WTC11 (cell line): ENCODE measurements at regions not wholly inside any gene's neighbourhood (a gene's known extent, or its start where the extent isn't known, plus 50 kb on each side); places are given as distances from the start of the nearest gene placed in this dataset.

ENCODE experiments used
- ATF1 ChIP-seq: sonication (generic); formaldehyde crosslinking; IDR thresholded peaks from 2 replicates; pipeline ENCODE4 v1.8.1; 2023; ENCODE audit warnings: mild to moderate bottlenecking, moderate library complexity, missing genetic modification reagents
- CBFB ChIP-seq: sonication (generic); formaldehyde crosslinking; IDR thresholded peaks from 2 replicates; pipeline ENCODE4 v1.8.1; 2022; ENCODE audit warnings: mild to moderate bottlenecking, low read depth, missing genetic modification reagents
- FOXP1 ChIP-seq: sonication (generic); formaldehyde crosslinking; IDR thresholded peaks from 2 replicates; pipeline ENCODE4 v1.8.0; 2022; ENCODE audit warnings: missing genetic modification reagents, mild to moderate bottlenecking, moderate library complexity, borderline replicate concordance
- GTF2I ChIP-seq: fragments of 250-450 bp; sonication (Bioruptor Pico); conservative IDR thresholded peaks from 2 replicates; pipeline ENCODE4 v1.4.0; 2021; ENCODE audit warnings: mild to moderate bottlenecking
- NFYB ChIP-seq: sonication (generic); formaldehyde crosslinking; conservative IDR thresholded peaks from 2 replicates; pipeline ENCODE4 v1.8.0; 2022; ENCODE audit warnings: low read depth, missing genetic modification reagents
- RELA ChIP-seq: sonication (generic); formaldehyde crosslinking; IDR thresholded peaks from 2 replicates; pipeline ENCODE4 v1.8.1; 2022; ENCODE audit warnings: missing genetic modification reagents, mild to moderate bottlenecking, borderline replicate concordance
- TEAD4 ChIP-seq: sonication (generic); formaldehyde crosslinking; IDR thresholded peaks from 2 replicates; pipeline ENCODE4 v1.8.0; 2022; ENCODE audit warnings: mild to moderate bottlenecking, missing genetic modification reagents
- ZSCAN18 ChIP-seq: fragments of 250-450 bp; sonication (Bioruptor Pico); IDR thresholded peaks from 2 replicates; pipeline ENCODE4 v2.1.2; 2022; ENCODE audit warnings: mild to moderate bottlenecking, moderate library complexity
- TF ChIP-seq, protein P1 (sequence below): sonication (generic); formaldehyde crosslinking; IDR thresholded peaks from 2 replicates; pipeline ENCODE4 v1.8.0; 2022; ENCODE audit warnings: missing genetic modification reagents
- TF ChIP-seq, protein P2 (sequence below): sonication (generic); formaldehyde crosslinking; IDR thresholded peaks from 2 replicates; pipeline ENCODE4 v1.8.0; 2022; ENCODE audit warnings: mild to moderate bottlenecking, missing genetic modification reagents
- TF ChIP-seq, protein P3 (sequence below): sonication (generic); formaldehyde crosslinking; IDR thresholded peaks from 2 replicates; pipeline ENCODE4 v1.8.0; 2023; ENCODE audit warnings: missing genetic modification reagents
- TF ChIP-seq, protein P4 (sequence below): sonication (generic); formaldehyde crosslinking; IDR thresholded peaks from 2 replicates; pipeline ENCODE4 v1.8.1; 2023; ENCODE audit warnings: mild to moderate bottlenecking, missing genetic modification reagents, borderline replicate concordance

GRCh38 chr2:45067859-45068570 is 58.8 kb upstream of the SIX2 start (continued):
- TF ChIP-seq, protein P1, sequence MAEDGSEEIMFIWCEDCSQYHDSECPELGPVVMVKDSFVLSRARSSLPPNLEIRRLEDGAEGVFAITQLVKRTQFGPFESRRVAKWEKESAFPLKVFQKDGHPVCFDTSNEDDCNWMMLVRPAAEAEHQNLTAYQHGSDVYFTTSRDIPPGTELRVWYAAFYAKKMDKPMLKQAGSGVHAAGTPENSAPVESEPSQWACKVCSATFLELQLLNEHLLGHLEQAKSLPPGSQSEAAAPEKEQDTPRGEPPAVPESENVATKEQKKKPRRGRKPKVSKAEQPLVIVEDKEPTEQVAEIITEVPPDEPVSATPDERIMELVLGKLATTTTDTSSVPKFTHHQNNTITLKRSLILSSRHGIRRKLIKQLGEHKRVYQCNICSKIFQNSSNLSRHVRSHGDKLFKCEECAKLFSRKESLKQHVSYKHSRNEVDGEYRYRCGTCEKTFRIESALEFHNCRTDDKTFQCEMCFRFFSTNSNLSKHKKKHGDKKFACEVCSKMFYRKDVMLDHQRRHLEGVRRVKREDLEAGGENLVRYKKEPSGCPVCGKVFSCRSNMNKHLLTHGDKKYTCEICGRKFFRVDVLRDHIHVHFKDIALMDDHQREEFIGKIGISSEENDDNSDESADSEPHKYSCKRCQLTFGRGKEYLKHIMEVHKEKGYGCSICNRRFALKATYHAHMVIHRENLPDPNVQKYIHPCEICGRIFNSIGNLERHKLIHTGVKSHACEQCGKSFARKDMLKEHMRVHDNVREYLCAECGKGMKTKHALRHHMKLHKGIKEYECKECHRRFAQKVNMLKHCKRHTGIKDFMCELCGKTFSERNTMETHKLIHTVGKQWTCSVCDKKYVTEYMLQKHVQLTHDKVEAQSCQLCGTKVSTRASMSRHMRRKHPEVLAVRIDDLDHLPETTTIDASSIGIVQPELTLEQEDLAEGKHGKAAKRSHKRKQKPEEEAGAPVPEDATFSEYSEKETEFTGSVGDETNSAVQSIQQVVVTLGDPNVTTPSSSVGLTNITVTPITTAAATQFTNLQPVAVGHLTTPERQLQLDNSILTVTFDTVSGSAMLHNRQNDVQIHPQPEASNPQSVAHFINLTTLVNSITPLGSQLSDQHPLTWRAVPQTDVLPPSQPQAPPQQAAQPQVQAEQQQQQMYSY = no peak
- TF ChIP-seq CBFB (CRISPR knock-in tag) (no peak), NFYB (no peak), FOXP1 (CRISPR knock-in tag) (no peak), GTF2I (CRISPR knock-in tag) (no peak), ATF1 (CRISPR knock-in tag) (no peak), ZSCAN18 (CRISPR knock-in tag) (no peak), RELA (no peak), TEAD4 (CRISPR knock-in tag) (no peak)
- TF ChIP-seq, protein P2, sequence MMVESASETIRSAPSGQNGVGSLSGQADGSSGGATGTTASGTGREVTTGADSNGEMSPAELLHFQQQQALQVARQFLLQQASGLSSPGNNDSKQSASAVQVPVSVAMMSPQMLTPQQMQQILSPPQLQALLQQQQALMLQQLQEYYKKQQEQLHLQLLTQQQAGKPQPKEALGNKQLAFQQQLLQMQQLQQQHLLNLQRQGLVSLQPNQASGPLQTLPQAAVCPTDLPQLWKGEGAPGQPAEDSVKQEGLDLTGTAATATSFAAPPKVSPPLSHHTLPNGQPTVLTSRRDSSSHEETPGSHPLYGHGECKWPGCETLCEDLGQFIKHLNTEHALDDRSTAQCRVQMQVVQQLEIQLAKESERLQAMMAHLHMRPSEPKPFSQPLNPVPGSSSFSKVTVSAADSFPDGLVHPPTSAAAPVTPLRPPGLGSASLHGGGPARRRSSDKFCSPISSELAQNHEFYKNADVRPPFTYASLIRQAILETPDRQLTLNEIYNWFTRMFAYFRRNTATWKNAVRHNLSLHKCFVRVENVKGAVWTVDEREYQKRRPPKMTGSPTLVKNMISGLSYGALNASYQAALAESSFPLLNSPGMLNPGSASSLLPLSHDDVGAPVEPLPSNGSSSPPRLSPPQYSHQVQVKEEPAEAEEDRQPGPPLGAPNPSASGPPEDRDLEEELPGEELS = no peak
- TF ChIP-seq, protein P3, sequence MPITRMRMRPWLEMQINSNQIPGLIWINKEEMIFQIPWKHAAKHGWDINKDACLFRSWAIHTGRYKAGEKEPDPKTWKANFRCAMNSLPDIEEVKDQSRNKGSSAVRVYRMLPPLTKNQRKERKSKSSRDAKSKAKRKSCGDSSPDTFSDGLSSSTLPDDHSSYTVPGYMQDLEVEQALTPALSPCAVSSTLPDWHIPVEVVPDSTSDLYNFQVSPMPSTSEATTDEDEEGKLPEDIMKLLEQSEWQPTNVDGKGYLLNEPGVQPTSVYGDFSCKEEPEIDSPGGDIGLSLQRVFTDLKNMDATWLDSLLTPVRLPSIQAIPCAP = no peak
- TF ChIP-seq, protein P4, sequence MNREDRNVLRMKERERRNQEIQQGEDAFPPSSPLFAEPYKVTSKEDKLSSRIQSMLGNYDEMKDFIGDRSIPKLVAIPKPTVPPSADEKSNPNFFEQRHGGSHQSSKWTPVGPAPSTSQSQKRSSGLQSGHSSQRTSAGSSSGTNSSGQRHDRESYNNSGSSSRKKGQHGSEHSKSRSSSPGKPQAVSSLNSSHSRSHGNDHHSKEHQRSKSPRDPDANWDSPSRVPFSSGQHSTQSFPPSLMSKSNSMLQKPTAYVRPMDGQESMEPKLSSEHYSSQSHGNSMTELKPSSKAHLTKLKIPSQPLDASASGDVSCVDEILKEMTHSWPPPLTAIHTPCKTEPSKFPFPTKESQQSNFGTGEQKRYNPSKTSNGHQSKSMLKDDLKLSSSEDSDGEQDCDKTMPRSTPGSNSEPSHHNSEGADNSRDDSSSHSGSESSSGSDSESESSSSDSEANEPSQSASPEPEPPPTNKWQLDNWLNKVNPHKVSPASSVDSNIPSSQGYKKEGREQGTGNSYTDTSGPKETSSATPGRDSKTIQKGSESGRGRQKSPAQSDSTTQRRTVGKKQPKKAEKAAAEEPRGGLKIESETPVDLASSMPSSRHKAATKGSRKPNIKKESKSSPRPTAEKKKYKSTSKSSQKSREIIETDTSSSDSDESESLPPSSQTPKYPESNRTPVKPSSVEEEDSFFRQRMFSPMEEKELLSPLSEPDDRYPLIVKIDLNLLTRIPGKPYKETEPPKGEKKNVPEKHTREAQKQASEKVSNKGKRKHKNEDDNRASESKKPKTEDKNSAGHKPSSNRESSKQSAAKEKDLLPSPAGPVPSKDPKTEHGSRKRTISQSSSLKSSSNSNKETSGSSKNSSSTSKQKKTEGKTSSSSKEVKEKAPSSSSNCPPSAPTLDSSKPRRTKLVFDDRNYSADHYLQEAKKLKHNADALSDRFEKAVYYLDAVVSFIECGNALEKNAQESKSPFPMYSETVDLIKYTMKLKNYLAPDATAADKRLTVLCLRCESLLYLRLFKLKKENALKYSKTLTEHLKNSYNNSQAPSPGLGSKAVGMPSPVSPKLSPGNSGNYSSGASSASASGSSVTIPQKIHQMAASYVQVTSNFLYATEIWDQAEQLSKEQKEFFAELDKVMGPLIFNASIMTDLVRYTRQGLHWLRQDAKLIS = no peak
